Liver (tissue), 3 donors: ENCODE measurements at regions not wholly inside any gene's neighbourhood (a gene's known extent, or its start where the extent isn't known, plus 50 kb on each side); places are given as distances from the start of the nearest gene placed in this dataset.

Source experiments
- ATF3 ChIP-seq: IDR thresholded peaks from 2 replicates; pipeline ENCODE4 v1.6.1; 2016; ENCODE audit warnings: antibody characterized with exemption
- CTCF ChIP-seq: fragments of 150-350 bp; IDR thresholded peaks from 2 replicates; pipeline ENCODE4 v1.5.1; 2017; ENCODE audit warnings: improper control_type of control experiment, low read depth, low read length; ENCODE audit not compliant: missing input control
- GABPA ChIP-seq, 2 donors: IDR thresholded peaks in 1 of 2; conservative IDR thresholded peaks in 1 of 2; 2 replicates each; pipeline ENCODE4 v1.6.1; 2016; ENCODE audit warnings: antibody characterized with exemption in 2 of 2, mild to moderate bottlenecking in 1 of 2, moderate library complexity in 1 of 2
- HNF4G ChIP-seq: IDR thresholded peaks from 2 replicates; pipeline ENCODE4 v1.6.1; 2016; ENCODE audit warnings: antibody characterized with exemption
- MAX ChIP-seq: IDR thresholded peaks from 2 replicates; pipeline ENCODE4 v1.6.1; 2016; ENCODE audit warnings: antibody characterized with exemption
- NR2F2 ChIP-seq: IDR thresholded peaks from 2 replicates; pipeline ENCODE4 v1.6.1; 2016; ENCODE audit warnings: antibody characterized with exemption
- REST ChIP-seq: IDR thresholded peaks from 2 replicates; pipeline ENCODE4 v1.6.1; 2016; ENCODE audit warnings: antibody characterized with exemption, mild to moderate bottlenecking
- TAF1 ChIP-seq: conservative IDR thresholded peaks from 2 replicates; pipeline ENCODE4 v1.6.1; 2016; ENCODE audit warnings: antibody characterized with exemption, mild to moderate bottlenecking
- YY1 ChIP-seq: IDR thresholded peaks from 2 replicates; pipeline ENCODE4 v1.6.1; 2016; ENCODE audit warnings: antibody characterized with exemption, mild to moderate bottlenecking
- donor health status: healthy.
- donor health status: healthy.

- TF ChIP-seq YY1: no peak
- no peak for TF ChIP-seq NR2F2
- TF ChIP-seq MAX: no peak
- no peak for TF ChIP-seq REST
- TF ChIP-seq CTCF: no peak
- no peak for TF ChIP-seq HNF4G
- no peak for TF ChIP-seq ATF3
- TF ChIP-seq GABPA (IDR thresholded peaks at IDR 0.05 in 1 of 2, conservative IDR thresholded peaks at IDR 0.05 in 1 of 2): no peak
- TF ChIP-seq TAF1: no peak
These were observed 277.4 kb upstream of the GATB start for GRCh38 chr4:152038238-152038637.
